Tibial artery (tissue), 4 donors: ENCODE measurements at regions not wholly inside any gene's neighbourhood (a gene's known extent, or its start where the extent isn't known, plus 50 kb on each side); places are given as distances from the start of the nearest gene placed in this dataset.

Experiments used
- DNase-seq, 2 donors: peaks; one replicate each; pipeline ENCODE4 v3.0.0-alpha.2; 2019
- H3K27ac ChIP-seq, 2 donors: fragments of 200-600 bp; sonication (generic) in 1 of 2; 1 replicate in 1 of 2; 2 replicates in 1 of 2; pipeline ENCODE4 v1.5.1; 2018 to 2019; ENCODE audit warnings: mild to moderate bottlenecking in 1 of 2
- H3K27me3 ChIP-seq, 2 donors: fragments of 200-600 bp; sonication (generic) in 1 of 2; one replicate each; pipeline versions ENCODE4 v1.5.1 to v1.6.0; 2016 to 2019
- H3K36me3 ChIP-seq, 3 donors: fragments of 200-600 bp; sonication (generic) in 2 of 3; one replicate each; pipeline ENCODE4 v1.5.1; 2016 to 2019; ENCODE audit warnings: mild to moderate bottlenecking in 2 of 3
- H3K4me1 ChIP-seq, 4 donors: fragments of 200-600 bp; sonication (generic) in 2 of 4; 1 replicate in 3 of 4; 2 replicates in 1 of 4; pipeline ENCODE4 v1.5.1; 2016 to 2019
- H3K4me3 ChIP-seq, 2 donors: fragments of 200-600 bp; sonication (generic) in 1 of 2; 1 replicate in 1 of 2; 2 replicates in 1 of 2; pipeline ENCODE4 v1.5.1; 2018 to 2019; ENCODE audit warnings: mild to moderate bottlenecking in 2 of 2
- H3K9me3 ChIP-seq, 3 donors: fragments of 200-600 bp; sonication (generic) in 1 of 3; one replicate each; pipeline ENCODE4 v1.5.1; 2016 to 2019
- intact Hi-C: fragments of 100-400 bp; cut with DNase I; formaldehyde crosslinking; loops from one replicate; pipeline ENCODE4 v1.15.0; 2023; ENCODE audit warnings: low total_unique reads
- TF ChIP-seq, protein P1 (sequence below), 2 experiments: fragments of 200-600 bp in 1 of 2; fragments of 450-650 bp in 1 of 2; IDR thresholded peaks; one replicate each; pipeline ENCODE4 v1.5.1; 2017 to 2019; ENCODE audit warnings: antibody characterized with exemption in 2 of 2, mild to moderate bottlenecking in 1 of 2, moderate library complexity in 1 of 2

GRCh38 chr11:112611771-112612170 lies 349.4 kb upstream of the NCAM1 start:
- H3K27ac ChIP-seq: no peak overlapping the region
- intact Hi-C loops: no loop called here
- H3K27me3 ChIP-seq: no peaks in the 10 kb centered on the region

DNA sequence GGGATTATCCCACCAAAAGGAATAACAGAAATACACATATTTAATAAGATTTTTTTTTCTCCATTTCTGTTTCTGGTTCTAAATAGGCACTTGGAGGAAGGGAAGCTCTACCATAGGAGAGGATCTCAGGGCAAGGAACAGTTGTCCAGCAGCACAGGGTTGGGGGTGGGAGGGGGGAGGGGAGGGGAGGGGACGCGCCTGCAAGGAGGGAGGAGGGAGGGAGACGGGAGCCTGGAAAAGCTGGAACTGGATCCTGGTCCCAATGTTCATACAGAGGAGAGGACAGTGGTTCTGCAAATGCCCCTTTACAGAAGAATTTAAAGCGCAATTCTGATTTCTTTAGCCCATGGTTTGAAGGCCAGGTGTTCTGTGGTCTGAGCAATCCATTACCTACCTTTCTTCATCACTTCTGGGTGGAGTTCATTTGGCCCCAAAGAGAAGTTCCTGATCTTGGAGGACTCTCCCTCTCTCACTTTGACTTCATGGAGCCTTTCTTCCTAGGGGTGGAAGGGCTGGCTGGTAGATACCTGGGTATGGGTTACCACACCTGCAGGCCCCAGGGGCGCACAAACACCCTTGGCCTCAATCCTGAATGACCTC lies 348.9 kb upstream of the NCAM1 start:
- DNase-seq: no peak
- Histone ChIP-seq H3K4me1 (peaks cover 0 to 34% (median 28%) of the 10 kb centered on the region in 4 donors), H3K4me3 (no peak overlapping the region), H3K36me3 (no peaks in the 10 kb centered on the region), H3K9me3 (no peaks in the 10 kb centered on the region), H3K27me3 (no peaks in the 10 kb centered on the region), H3K27ac (no peak overlapping the region)
- TF ChIP-seq, protein P1, sequence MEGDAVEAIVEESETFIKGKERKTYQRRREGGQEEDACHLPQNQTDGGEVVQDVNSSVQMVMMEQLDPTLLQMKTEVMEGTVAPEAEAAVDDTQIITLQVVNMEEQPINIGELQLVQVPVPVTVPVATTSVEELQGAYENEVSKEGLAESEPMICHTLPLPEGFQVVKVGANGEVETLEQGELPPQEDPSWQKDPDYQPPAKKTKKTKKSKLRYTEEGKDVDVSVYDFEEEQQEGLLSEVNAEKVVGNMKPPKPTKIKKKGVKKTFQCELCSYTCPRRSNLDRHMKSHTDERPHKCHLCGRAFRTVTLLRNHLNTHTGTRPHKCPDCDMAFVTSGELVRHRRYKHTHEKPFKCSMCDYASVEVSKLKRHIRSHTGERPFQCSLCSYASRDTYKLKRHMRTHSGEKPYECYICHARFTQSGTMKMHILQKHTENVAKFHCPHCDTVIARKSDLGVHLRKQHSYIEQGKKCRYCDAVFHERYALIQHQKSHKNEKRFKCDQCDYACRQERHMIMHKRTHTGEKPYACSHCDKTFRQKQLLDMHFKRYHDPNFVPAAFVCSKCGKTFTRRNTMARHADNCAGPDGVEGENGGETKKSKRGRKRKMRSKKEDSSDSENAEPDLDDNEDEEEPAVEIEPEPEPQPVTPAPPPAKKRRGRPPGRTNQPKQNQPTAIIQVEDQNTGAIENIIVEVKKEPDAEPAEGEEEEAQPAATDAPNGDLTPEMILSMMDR (IDR thresholded peaks at IDR 0.05): no peak
- intact Hi-C loops: no loop called here

More at GRCh38 chr11:112611771-112612170, 349.4 kb upstream of the NCAM1 start:
- no peak for DNase-seq
- H3K4me3 ChIP-seq: no peak overlapping the region
- no peaks in the 10 kb centered on the region for H3K36me3 ChIP-seq
- TF ChIP-seq, protein P1 (IDR thresholded peaks at IDR 0.05): no peak
- no peaks in the 10 kb centered on the region for H3K9me3 ChIP-seq
- peaks cover 0 to 34% (median 28%) of the 10 kb centered on the region in 4 donors for H3K4me1 ChIP-seq

DNA sequence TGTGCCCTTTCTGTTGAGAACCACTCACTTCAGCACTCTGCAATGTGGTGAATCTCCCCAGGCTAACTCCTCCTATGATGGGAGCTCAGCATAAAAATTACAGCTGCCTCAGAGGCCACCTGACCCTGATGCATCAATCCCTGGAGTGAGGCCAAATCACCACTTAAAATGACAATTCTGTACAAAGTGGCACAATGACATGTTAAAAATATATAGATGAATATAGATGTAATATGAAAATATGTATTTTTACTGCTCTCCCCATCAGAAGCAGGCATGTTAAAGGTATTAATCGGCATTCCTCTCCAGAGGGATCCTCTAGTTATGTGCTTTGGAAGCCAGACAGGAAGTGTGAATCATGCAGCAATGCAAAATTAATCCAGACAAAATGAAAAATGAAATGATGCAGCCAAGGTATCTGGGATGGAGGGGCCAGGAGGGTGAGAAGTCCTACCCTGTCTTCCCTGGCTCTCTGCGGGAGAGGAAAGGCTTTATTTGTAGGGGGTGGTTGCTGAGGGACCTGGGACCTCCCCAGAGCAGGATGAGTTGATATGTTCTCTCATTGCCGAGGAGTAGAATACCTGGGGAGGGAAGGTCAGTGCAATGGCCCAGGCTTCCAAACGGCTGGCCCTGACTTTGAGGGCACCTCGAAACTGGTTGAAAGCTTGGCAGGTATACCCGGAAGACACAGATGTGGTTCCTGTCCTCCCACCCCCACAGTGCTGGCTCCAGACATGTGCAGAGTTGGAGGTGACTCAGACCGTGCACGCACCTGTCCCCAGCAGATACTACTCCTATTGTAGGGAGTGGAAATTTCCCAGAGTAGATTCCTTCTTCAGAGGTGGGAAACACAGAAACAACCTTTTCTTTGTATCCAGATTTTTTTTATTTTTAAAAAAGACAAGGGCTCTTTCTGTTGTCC lies 347.9 kb upstream of the NCAM1 start:
- H3K27ac ChIP-seq: no peak overlapping the region
- H3K4me1 ChIP-seq: peaks cover 0 to 34% (median 28%) of the 10 kb centered on the region in 4 donors
- TF ChIP-seq, protein P1 (IDR thresholded peaks at IDR 0.05): no peak
- no peak for DNase-seq
- no peaks in the 10 kb centered on the region for H3K9me3 ChIP-seq
- H3K27me3 ChIP-seq: no peaks in the 10 kb centered on the region
- no peaks in the 10 kb centered on the region for H3K36me3 ChIP-seq
- H3K4me3 ChIP-seq: no peak overlapping the region
- intact Hi-C loops: no loop called here

DNA sequence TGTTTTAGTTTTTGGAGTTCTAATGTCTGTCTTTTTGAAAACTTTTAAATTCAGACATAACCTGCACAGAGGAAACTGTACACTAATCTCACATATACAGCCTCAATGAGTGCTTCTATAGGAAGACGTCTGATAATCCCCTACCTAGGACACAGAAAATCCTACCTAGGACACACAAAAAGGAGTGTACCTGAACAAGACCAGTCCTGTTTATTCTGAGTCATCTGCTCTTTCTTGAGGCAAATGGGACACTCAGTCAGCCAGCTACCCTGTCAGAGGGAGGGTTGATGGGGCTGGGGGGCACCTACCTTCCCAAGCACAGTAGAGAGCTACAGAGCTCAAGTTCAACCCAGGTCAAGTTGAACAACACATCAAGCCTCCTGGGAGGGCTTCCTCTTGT lies 346.6 kb upstream of the NCAM1 start:
- no peak for DNase-seq
- Histone ChIP-seq H3K27me3 (no peaks in the 10 kb centered on the region), H3K27ac (no peak overlapping the region), H3K4me3 (no peak overlapping the region), H3K4me1 (peaks cover 0 to 34% (median 28%) of the 10 kb centered on the region in 4 donors), H3K36me3 (no peaks in the 10 kb centered on the region), H3K9me3 (no peaks in the 10 kb centered on the region)
- intact Hi-C loops: no loop called here
- TF ChIP-seq, protein P1 (IDR thresholded peaks at IDR 0.05): no peak

GRCh38 chr11:112615238-112615637 lies 346.0 kb upstream of the NCAM1 start:
- intact Hi-C loops: no loop called here
- Histone ChIP-seq H3K27me3 (no peaks in the 10 kb centered on the region), H3K27ac (no peak overlapping the region), H3K9me3 (no peaks in the 10 kb centered on the region), H3K4me1 (peaks cover 0 to 34% (median 28%) of the 10 kb centered on the region in 4 donors), H3K36me3 (no peaks in the 10 kb centered on the region), H3K4me3 (no peak overlapping the region)
- TF ChIP-seq, protein P1 (IDR thresholded peaks at IDR 0.05): no peak
- DNase-seq: no peak
